Stimulated activated CD8-positive, alpha-beta memory T cell treated with anti-CD3 and anti-CD28 coated beads, Interleukin-4, amount 100 ng/mL, for 48 hours (primary cell): ENCODE measurements at regions not wholly inside any gene's neighbourhood (a gene's known extent, or its start where the extent isn't known, plus 50 kb on each side); places are given as distances from the start of the nearest gene placed in this dataset.
"Not testable (repeated sequence)": the region's sequence is repeated elsewhere in the genome, so short reads cannot be mapped to it uniquely, and the experiment has no call there.

Experiments used
- DNase-seq: peaks from one replicate; pipeline ENCODE4 v3.0.0-alpha.2; 2020

DNA sequence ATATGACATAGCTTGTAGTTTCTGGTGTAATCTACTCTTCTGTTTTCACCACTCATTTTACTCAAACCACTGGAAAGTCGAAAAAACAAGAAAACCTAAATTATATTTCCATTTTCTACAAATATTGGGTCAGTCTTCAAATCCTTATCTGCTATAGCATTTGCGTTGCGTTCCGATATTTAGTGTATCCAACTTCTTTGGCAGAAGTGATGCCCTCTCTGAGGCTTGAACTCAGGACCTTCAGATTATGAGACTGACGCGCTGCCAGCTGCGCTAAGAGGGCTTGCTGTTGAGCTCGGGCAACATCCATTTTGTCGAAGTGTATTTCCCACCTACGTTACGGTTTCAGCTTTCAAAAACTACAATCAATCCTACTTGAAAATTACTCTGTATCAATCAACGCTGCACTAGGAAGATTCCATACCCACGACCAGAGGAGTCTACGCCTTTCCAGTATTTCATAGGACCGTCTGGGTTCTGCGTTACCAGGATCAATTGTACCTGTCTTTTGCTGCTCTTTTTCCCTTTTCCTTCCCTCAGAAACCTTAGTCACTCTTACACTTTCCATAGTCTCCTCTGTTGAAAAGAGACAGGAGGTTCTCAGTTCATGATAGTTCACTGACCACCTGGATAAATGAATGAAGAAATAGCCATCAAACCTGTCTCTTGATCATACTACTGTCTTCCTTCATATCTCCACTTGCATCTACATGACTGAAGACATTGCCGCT lies 140.5 kb upstream of the ZNF322 start:
- not testable (repeated sequence) for DNase-seq

DNA sequence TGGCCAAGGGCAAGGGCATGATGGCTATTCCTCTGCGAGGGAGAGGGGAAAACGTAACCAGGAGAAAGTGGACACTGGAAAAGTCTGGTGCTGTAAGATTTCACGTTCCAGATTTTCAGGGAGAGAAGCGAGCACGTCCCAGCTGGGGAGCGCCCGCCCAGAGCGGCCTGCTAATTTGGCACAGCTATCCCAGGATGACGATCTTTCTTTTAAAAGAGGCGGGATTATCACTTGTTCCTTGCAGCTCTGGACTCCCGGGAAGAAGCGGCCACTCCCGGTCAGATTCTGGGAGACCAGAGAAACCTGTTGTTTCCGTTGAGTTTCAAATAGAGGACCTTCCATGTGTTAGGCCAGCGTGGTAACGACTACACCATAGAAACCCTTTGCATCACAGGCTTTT lies 144.2 kb upstream of the ZNF322 start:
- DNase-seq = not testable (repeated sequence)

DNA sequence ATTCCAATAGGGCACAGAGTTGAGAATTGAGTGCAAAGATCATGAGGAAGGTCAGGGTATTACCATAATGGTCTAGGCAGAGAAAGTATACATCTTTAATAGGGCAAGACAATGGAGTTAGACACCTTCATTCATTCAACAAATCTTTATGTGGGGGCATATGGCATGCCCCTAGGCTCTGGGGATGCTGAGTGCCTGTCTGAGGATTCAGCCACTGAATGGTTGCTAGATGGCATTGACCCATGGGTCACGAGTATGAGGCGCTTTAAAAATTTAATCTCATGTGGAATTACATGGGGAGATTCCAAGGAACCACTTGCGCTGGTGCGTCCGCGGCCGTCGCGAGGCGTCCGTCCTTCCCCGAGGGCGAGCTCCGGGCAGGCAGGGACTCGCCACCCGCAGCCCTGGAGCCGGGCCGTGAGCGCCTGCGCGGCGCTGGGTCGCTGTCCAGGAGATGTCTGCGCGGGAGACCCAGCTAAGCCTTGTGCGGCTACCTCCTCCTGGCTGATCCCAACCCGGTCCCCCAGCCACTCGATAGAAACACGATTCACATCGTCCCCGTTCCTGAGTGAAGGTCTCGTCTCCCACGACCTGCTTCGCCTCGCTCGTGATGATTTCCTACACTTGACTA lies 152.1 kb upstream of the ZNF322 start:
- not testable (repeated sequence) for DNase-seq

DNA sequence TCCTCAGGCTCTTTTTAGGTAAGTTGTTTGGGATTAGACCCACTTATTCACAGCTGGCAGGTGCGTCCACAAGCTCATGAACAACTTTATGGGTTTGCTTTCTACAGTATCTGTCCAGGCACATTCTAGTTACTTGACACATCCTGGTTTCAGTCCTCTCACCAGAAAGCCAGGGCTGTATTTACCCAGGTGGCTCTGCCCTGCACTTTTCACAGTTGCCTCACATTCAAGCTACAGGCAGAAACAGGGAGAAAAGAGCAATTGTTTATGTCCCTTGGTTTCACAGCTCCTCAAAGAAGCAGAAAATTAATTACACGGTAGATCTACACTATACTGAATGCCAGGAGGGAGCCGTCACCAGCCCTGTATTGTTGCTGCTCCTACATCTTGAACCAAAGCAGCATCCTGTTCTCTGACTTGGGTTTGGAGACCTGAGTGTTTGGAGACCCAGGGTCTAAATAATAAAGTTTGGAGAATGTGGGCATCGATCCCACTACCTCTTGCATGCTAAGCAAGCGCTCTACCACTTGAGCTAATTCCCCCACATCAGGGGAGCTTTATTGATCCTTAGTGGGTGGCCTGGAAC lies 159.2 kb upstream of the ZNF322 start:
- DNase-seq = not testable (repeated sequence)

DNA sequence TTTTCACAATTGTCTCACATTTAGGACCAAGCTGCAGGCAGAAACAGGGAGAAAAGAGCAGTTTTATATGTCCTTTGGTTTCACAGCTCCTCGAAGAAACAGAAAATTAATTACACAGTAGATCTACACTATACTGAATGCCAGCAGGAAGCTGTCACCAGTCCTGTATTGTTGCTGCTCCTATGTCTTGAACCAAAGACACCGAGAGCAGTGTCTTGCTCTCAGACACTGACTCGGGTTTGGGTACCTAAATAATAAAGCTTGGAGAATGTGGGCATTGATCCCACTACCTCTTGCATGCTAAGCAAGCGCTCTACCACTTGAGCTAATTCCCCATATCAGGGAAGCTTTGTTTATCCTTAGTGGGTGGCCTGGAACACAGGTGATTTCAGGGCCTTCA lies 168.4 kb upstream of the ZNF322 start:
- not testable (repeated sequence) for DNase-seq

DNA sequence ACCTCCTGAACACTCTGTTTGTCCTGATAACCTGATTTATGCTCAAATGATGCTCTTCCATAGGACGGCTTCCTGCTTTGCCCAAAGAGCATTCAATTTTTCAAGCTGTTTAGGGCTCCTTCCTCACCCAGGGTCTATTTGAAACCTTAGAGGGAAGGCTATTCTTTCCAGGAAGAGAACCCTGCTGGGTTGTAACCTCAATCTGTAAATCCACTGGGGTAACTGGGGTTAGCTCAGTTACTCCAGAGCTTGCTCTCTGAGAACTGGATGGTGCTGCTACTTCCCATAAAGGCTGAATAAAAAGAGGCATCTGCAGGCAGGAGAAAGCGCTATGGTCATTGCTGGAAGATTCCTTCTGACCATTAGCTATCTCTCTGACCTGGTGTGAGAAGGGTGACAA lies 169.9 kb upstream of the ZNF322 start:
- not testable (repeated sequence) for DNase-seq

DNA sequence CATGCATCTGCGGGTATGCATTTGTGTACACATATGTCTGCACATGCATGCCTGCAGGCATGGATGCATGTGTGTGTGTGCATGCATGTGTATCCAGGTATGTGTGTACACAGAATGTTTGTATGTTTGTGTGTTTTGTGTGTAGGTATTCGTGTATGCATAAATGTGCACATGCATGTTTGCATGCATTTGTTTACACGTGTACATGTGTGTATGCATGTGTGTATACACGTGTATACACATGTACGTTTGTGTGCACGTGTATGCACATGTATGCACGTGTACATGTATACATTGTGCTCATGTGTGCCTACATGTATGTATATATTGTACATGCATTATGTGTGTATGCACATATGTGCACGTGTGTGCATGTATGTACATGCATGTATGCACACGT lies 171.4 kb upstream of the ZNF322 start:
- not testable (repeated sequence) for DNase-seq

DNA sequence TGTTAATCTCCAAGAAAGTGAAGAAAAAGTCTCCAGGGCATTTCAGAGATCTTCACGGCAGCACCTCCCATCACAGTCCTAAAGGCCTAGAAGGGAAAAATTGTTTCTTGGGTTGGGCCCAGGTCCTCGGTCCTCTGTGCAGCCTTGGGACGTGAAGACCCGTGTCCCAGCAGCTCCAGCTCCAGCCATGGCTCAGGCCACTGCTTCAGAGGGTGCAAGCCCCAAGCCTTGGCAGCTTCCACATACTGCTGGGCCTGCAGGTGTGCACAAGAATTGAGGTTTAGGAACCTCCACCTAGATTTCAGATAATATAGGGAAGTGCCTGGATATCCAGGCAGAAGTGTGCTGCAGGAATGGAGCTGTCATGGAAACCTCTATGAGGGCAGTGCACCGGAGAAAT lies 176.2 kb upstream of the ZNF322 start:
- DNase-seq = not testable (repeated sequence)

DNA sequence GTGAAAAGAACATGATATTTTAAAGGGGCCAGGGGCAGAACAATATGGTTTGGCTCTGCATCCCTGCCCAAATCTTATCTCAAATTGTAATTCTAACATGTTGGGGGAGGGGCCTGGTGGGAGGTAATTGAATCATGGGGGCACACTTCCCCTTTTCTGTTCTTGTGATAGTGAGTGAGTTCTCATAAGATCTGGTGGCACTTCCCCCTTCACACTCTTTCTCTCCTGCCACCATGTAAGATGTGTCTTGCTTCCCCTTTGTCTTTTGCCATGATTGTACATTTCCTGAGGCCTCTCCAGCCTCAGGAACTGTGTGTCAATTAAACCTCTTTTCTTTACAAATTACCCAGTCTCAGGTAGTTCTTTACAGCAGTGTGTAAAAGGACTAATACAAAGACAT lies 177.1 kb upstream of the ZNF322 start:
- DNase-seq = not testable (repeated sequence)

DNA sequence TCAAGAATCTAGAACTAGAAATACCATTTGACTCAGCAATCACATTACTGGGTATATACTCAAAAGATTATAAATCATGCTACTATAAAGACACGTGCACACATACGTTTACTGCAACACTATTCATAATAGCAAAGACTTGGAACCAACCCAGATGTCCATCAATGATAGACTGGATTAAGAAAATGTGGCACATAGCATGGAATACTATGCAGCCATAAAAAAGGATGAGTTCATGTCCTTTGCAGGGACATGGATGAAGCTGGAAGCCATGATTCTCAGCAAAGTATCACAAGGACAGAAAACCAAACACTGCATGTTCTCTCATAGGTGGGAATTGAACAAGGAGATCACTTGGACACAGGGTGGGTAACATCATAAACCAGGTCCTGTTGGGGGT lies 185.3 kb upstream of the ZNF322 start:
- not testable (repeated sequence) for DNase-seq

DNA sequence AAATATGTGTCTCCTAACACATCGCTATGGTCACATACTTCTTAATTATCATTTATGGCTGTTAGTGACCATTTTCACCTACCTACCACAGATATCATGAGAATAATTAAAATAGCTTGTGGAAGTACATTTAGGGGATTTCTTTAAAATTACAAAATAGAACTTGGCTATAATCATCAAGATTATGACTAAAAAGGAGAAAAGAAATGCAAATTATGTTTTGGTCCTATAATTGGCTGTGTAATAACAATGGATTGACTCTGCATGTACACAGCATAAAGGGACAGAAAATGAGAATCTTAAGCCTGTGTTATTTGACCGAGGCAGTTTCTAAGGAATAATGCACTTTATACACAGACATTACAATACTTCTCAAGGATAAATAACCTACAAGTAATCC lies 197.7 kb upstream of the ZNF322 start:
- DNase-seq = not testable (repeated sequence)

DNA sequence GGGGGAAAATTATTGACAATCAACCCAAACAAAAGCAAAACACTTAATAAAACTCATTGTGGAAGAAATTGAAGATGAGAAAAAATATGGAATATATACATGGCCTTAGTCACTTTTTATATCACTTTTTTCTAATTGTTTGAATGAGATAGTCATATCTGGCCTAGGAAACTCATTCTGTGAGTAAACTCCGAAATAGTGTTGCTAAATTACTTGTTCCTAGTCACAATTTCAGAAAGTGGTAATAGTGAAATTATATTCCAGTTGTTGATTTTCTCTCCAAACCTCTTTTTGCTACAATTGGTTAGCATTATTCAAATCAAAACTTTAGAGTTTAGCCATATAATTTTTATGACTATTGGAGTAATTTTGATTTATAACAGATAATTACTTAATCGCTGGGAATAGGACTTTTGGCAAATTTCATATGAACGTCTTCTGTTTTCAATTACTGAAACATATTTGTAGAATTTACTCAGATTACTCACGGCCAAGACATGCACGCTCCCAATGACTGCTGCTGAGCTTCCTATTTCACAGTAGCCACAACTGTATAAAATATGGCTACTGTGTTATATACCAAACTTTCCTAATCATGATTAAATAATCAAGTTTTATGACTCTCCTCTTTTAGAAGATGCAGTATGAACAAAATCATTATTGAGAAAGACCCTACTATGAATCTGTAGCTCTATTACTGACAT lies 199.7 kb upstream of the ZNF322 start:
- DNase-seq = not testable (repeated sequence)

DNA sequence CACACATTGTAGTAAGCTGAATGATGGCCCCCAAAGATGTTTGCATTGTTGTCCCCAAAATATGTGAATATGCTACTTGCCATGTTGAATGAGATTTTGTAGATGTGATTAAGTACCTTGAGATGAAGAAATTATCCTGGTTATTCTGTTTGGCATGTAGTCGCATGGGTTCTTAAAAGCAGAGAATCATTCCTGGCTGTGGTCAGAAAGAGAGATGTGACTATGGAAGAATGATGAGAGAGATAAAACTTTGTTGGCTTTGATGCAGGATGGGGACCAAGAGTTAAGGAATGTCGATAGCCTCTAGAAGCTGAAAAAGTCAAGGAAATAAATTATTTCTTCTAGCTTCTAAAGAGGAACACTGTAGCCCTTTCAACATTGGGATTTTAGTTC lies 200.2 kb upstream of the ZNF322 start:
- not testable (repeated sequence) for DNase-seq

DNA sequence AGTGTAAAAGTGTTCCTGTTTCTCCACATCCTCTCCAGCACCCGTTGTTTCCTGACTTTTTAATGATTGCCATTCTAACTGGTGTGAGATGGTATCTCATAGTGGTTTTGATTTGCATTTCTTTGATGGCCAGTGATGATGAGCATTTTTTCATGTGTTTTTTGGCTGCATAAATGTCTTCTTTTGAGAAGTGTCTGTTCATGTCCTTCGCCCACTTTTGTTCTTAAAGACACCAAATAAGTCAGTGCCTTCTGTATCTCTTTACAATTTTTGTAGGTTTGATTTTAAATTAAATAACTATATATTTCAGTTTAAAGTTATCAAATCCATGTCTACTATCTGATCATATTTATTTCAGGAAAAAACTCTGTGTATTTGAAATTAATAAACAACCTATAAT lies 202.4 kb upstream of the ZNF322 start:
- DNase-seq = not testable (repeated sequence)

DNA sequence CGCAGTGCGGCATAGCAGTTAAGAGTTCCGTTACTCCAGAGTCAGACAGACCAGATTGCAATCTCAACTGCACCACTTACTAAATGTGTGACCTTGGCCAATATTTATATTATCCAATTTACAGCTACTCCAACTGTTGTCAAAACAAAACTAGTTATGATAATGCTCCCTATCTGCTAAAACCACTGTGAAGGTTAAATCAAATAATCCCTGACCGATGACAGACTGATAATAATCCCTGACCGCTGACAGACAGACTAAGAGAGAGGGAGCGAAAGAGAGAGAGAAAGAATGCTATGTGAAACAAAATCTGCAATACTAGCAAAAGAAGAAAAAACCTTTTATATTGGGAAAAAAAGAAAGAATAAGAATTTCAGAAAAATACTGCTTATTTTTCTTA lies 204.1 kb upstream of the ZNF322 start:
- DNase-seq = not testable (repeated sequence)

DNA sequence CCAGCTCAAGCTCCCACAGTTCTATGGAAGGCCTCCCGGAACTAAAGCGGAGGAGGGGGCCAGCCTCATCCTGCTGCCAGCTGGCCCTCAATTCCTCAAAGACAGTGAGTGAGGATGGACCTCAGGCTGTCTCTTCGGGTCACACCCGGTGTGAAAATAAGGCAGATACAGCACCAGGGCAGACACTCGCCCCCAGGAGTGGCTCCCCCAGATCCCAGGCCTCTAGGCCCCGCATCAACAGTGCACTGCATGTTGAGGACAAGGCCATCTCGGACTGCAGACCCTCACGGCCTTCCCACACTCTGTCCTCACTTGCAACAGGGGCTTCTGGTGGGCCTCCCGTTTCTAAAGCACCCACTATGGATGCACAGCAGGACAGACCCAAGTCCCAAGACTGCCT lies 239.2 kb upstream of the ZNF322 start:
- not testable (repeated sequence) for DNase-seq

DNA sequence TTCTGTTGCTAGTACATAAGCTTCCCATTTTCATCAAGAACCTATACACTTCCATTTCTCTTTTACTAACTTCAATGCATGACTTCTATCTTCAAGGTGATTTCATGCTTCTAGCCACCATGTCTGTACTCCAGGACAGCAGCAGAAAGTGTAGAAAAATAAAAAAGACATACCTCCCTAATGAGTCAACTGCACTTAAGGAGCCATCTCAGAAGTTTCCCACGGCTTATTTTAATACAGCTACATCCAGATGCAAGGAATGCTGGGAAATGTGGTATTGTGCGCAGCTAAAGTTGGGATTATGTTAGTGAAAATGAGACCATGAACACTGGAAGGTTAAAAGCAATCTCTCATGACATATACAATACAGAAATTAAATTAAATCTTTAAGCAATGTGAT lies 264.7 kb upstream of the ZNF322 start:
- DNase-seq = not testable (repeated sequence)

DNA sequence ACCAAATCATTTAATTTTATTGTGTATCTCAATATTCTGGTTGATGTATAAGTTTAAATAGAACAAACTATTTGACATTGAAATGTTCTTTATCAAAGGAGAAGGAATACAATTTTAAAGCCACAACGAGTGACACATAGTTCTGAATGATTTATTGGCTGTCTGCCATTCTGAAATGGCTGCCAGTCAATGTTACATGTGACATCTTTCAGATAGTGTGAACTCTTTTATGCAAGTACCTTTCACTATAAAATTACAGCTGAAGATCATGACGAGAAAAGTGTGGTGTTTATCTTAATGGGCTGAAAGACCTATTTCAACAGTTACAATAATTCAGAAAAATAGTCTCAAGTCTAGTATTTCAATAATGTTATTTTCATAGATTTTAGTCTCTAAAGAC lies 268.6 kb upstream of the ZNF322 start:
- not testable (repeated sequence) for DNase-seq

DNA sequence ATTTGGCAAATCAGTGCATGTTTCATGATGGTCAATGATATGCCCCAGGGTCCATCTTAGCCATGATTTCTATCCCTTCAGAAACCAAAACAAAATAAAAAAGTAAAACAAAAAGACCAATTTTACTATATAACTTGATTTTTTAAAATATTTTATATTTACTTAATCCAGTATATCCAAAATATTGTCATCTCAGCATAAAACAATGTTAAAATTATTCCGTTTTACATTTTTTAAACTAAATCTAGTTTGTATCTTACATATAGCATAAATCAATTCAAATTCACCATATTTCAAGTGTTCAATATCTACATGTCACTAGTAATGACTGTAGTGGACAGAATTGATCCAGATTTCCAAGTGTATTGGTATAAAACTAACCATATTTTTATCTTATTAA lies 277.7 kb upstream of the ZNF322 start:
- DNase-seq = not testable (repeated sequence)

DNA sequence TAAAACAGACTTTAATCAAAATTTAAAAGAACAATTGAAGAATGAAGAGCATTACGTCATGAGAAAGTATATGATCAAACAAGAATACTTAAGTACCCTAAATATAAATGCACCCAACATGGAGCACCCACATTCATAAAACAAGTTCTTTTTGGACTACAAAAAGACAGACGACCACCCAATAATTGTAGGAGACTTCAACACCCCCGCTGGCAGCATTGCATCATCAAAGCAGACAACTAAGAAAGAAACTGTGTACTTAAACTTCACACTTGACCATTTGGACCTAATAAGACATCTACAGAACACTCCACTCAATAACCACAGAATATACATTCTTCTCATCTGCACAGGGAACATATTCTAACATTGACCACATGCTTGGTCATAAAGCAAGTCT lies 291.7 kb upstream of the ZNF322 start:
- not testable (repeated sequence) for DNase-seq

DNA sequence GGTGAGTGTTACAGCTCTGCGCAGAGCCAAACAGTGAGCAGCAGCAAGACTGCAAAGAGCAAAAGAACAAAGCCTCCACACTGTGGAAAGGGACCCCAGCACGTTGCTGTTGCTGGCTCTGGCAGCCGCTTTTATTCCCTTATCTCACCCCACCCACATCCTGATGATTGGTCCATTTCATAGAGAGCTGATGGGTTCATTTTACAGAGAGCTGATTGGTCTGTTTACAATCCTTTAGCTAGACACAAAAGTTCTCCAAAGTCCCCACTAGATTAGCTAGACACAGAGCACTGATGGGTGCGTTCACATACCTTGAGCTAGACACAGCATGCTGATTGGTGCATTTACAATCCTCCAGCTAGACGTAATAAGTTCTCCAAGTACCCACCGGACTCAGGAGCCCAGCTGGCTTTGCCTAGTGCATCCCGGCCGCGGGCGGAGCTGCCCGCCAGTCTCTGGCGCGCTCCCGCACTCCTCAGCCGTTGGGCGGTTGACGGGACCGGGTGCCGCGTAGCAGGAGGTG lies 291.4 kb upstream of the PRSS16 start:
- DNase-seq = peak; percentile 52

DNA sequence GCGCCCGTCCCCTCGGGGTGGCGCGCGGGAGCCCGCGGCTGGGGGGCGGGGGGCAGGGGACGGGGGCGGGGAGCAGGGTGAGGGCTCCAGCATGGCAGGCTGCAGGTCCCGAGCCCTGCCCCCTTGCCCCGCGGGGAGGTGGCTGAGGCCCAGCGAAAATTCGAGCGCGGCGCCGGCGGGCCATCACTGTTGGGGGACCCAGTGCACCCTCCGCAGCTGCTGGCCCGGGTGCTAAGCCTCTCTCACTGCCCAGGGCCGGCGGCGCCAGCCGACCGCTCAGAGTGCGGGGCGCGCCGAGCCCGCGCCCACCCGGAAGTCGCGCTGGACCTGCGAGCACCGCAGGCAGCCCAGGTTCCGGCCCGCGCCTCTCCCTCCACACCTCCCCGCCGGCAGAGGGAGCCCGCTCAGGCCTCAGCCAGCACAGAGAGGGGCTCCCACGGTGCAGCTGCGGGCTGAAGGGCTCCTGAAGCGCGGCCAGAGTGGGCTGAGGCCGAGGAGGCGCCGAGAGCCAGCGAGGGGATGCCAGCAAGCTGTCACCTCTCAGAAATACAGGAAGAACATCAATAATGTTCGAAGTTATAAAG lies 290.8 kb upstream of the PRSS16 start:
- DNase-seq = peak; percentile 88
